B cell (primary cell): ENCODE measurements at regions not wholly inside any gene's neighbourhood (a gene's known extent, or its start where the extent isn't known, plus 50 kb on each side); places are given as distances from the start of the nearest gene placed in this dataset.

Source experiments
- ATAC-seq: fragments of 200-7000 bp; cut with Tn5 transposase; one replicate; pipeline ENCODE4 v1.10.0; 2021; ENCODE audit warnings: low read depth, mild to moderate bottlenecking, moderate number of reproducible peaks, moderate library complexity
- CTCF ChIA-PET: fragments of 350-600 bp; sonication (Branson Sonifier 250); formaldehyde crosslinking; loops from one replicate; lab custom pipeline; 2021; ENCODE audit warnings: antibody characterized with exemption, inconsistent platforms; lab: Charles Lee
- POLR2A ChIA-PET: fragments of 350-600 bp; sonication (Branson Sonifier 250); formaldehyde crosslinking; loops from one replicate; lab custom pipeline; 2021; ENCODE audit warnings: antibody characterized with exemption; lab: Charles Lee
- DNase-seq: peaks from one replicate; pipeline ENCODE4 v3.0.0; 2013
- H2AFZ ChIP-seq: 2 replicates; pipeline ENCODE4 v1.6.1; 2012; ENCODE audit warnings: mild to moderate bottlenecking, low read depth, low read length; ENCODE audit not compliant: insufficient read depth, poor library complexity, severe bottlenecking
- H3K27ac ChIP-seq, 2 donors: 1 replicate in 1 of 2; 2 replicates in 1 of 2; pipeline ENCODE4 v1.5.1; 2012 to 2013; ENCODE audit warnings: low read length in 2 of 2, mild to moderate bottlenecking in 2 of 2, moderate library complexity in 1 of 2
- H3K27me3 ChIP-seq, 4 experiments: fragments of 200-600 bp in 1 of 4; sonication (generic) in 1 of 4; replicated peaks in 1 of 4; 1 replicate in 2 of 4; 2 replicates in 2 of 4; pipeline versions ENCODE4 v1.6.1 to v1.7.0; 2013 to 2016; ENCODE audit warnings: low read length in 3 of 4, mild to moderate bottlenecking in 2 of 4, mixed read lengths in 1 of 4, moderate library complexity in 1 of 4; ENCODE audit not compliant: insufficient read depth in 4 of 4, control insufficient read depth in 3 of 4; ENCODE audit errors: control extremely low read depth in 1 of 4
- H3K36me3 ChIP-seq, 2 experiments: replicated peaks in 1 of 2; 1 replicate in 1 of 2; 2 replicates in 1 of 2; pipeline versions ENCODE4 v1.6.1 to v1.7.1; 2013; ENCODE audit warnings: low read length in 1 of 2; ENCODE audit not compliant: insufficient read depth in 2 of 2, control insufficient read depth in 1 of 2; ENCODE audit errors: control extremely low read depth in 1 of 2, extremely low read depth in 1 of 2
- H3K4me1 ChIP-seq, 2 donors: fragments of 200-600 bp in 1 of 2; sonication (generic) in 1 of 2; 1 replicate in 1 of 2; 2 replicates in 1 of 2; pipeline versions ENCODE4 v1.5.1 to v1.6.1; 2013 to 2017; ENCODE audit warnings: low read length in 2 of 2; ENCODE audit not compliant: control insufficient read depth in 2 of 2, insufficient read depth in 2 of 2
- H3K4me2 ChIP-seq: replicated peaks from 2 replicates; pipeline ENCODE3; 2012; ENCODE audit warnings: mild to moderate bottlenecking, low read depth, low read length; ENCODE audit not compliant: poor library complexity, severe bottlenecking
- H3K4me3 ChIP-seq, 5 experiments: fragments of 200-600 bp in 1 of 5; sonication (generic) in 1 of 5; 1 replicate in 3 of 5; 2 replicates in 2 of 5; pipeline versions ENCODE4 v1.5.1 to v1.7.0; 2011 to 2016; ENCODE audit warnings: low read length in 4 of 5, mild to moderate bottlenecking in 4 of 5, low read depth in 2 of 5, control low read depth in 1 of 5, moderate library complexity in 1 of 5; ENCODE audit not compliant: insufficient read depth in 1 of 5; ENCODE audit errors: control extremely low read depth in 1 of 5, extremely low read depth in 1 of 5
- H3K79me2 ChIP-seq: fragments of 200-600 bp; sonication (generic); one replicate; pipeline ENCODE4 v1.6.0; 2016; ENCODE audit warnings: low read length; ENCODE audit not compliant: control insufficient read depth, insufficient read depth
- H3K9ac ChIP-seq: fragments of 200-600 bp; sonication (generic); 2 replicates; pipeline ENCODE4 v1.6.1; 2017; ENCODE audit warnings: mild to moderate bottlenecking, low read length, moderate library complexity
- H3K9me3 ChIP-seq, 3 donors: one replicate each; pipeline versions ENCODE4 v1.6.1 to v1.7.1; 2013; ENCODE audit warnings: low read length in 2 of 3; ENCODE audit not compliant: control insufficient read depth in 2 of 3, insufficient read depth in 1 of 3; ENCODE audit errors: control extremely low read depth in 1 of 3
- H4K20me1 ChIP-seq: 2 replicates; pipeline ENCODE4 v1.6.0; 2012; ENCODE audit warnings: mild to moderate bottlenecking, low read length; ENCODE audit not compliant: insufficient read depth, control insufficient read depth, poor library complexity, severe bottlenecking
- H3K27ac Mint-ChIP-seq: one replicate; pipeline ENCODE4 v1.8.0; 2021; ENCODE audit warnings: mixed read lengths
- H3K27me3 Mint-ChIP-seq: one replicate; pipeline ENCODE4 v1.8.0; 2021; ENCODE audit warnings: mixed read lengths
- H3K4me1 Mint-ChIP-seq: one replicate; pipeline ENCODE4 v1.8.0; 2021; ENCODE audit warnings: mixed read lengths
- H3K4me3 Mint-ChIP-seq: one replicate; pipeline ENCODE4 v1.8.0; 2021; ENCODE audit warnings: mixed read lengths
- H3K9me3 Mint-ChIP-seq: one replicate; pipeline ENCODE4 v1.8.0; 2022; ENCODE audit warnings: mixed read lengths; ENCODE audit not compliant: insufficient read depth
- EZH2 ChIP-seq: IDR thresholded peaks from 2 replicates; pipeline ENCODE4 v1.6.1; 2012; ENCODE audit warnings: borderline replicate concordance, low read depth, mild to moderate bottlenecking, moderate library complexity, low read length; ENCODE audit not compliant: insufficient read depth, poor library complexity, severe bottlenecking
- WGBS: methylation state at CpG from one replicate; pipeline ENCODE4 v1.1.5; 2013; ENCODE audit warnings: missing lambda C conversion rate; ENCODE audit not compliant: insufficient coverage; 5-methylcytosine and 5-hydroxymethylcytosine counted together
- intact Hi-C: fragments of 100-400 bp; cut with micrococcal nuclease; formaldehyde crosslinking; loops from one replicate; pipeline ENCODE4 v1.10.0; 2022

GRCh38 chr20:9971746-9972145 is 63.0 kb upstream of the ANKEF1 start:
- DNase-seq (no peak), ATAC-seq (no peak)
- Mint-ChIP-seq H3K27me3 (peaks cover 25% of the 10 kb centered on the region), H3K4me1 (no peaks in the 10 kb centered on the region), H3K4me3 (no peak overlapping the region), H3K9me3 (no peaks in the 10 kb centered on the region), H3K27ac (no peak overlapping the region)
- Histone ChIP-seq H3K79me2 (no peaks in the 10 kb centered on the region), H3K4me1 (no peaks in the 10 kb centered on the region), H3K4me2 (no peak overlapping the region), H3K36me3 (no peaks in the 10 kb centered on the region), H4K20me1 (no peaks in the 10 kb centered on the region), H3K4me3 (no peak overlapping the region), H3K9me3 (no peaks in the 10 kb centered on the region), H2AFZ (no peak overlapping the region), H3K27me3 (peaks cover 0 to 3% (median 1%) of the 10 kb centered on the region in 4 experiments), H3K9ac (no peak overlapping the region), H3K27ac (no peak overlapping the region)
- ChIA-PET CTCF (interaction anchor here (0.9 to 1.9 kb wide), 2 partner anchors 120 to 454 kb away, joined by 3 to 5 read pairs; no protein-coding TSS in a partner anchor), POLR2A (no interaction called here)
- intact Hi-C loops = loop anchor here (10.0 kb wide), 1 partner anchor 1233 kb away; no protein-coding TSS in a partner anchor
- TF ChIP-seq EZH2 = no peak
- no CpG with 5 or more reads among the region's 1 CpG for WGBS

DNA sequence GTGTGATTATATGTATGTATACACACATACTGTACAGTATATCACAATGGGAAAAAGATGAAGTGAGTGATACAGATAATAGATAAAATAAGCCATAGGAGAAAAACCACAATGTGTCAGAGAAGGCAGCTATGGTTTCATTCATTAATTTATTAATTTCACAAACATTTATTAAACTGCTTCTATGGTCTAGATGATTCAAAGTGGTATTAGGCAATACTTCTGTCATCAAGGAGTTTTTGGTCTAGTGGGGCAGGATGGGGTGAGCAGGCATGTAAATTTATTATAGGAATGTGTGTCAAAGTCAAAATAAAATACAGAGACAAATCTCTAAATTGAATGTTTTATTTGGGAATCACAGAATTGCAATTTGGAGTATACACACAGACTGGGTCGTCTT is 65.2 kb upstream of the ANKEF1 start:
- peaks cover 27% of the 10 kb centered on the region for H3K27me3 Mint-ChIP-seq

More for the DNA sequence above, 65.2 kb upstream of the ANKEF1 start:
- TF ChIP-seq EZH2 = no peak
- Histone ChIP-seq H2AFZ (no peak overlapping the region), H3K4me3 (no peak overlapping the region), H3K27me3 (peaks cover 0 to 3% (median 1%) of the 10 kb centered on the region in 4 experiments), H3K27ac (no peak overlapping the region), H3K9ac (no peak overlapping the region), H3K79me2 (no peaks in the 10 kb centered on the region), H4K20me1 (no peaks in the 10 kb centered on the region), H3K36me3 (no peaks in the 10 kb centered on the region), H3K9me3 (no peaks in the 10 kb centered on the region), H3K4me2 (no peak overlapping the region), H3K4me1 (no peaks in the 10 kb centered on the region)
- 82% methylated on average over 1 of the region's 1 CpG for WGBS
- Mint-ChIP-seq H3K27ac (no peak overlapping the region), H3K4me1 (no peaks in the 10 kb centered on the region), H3K4me3 (no peak overlapping the region), H3K9me3 (no peaks in the 10 kb centered on the region)
- ATAC-seq (no peak), DNase-seq (no peak)
- POLR2A ChIA-PET = no interaction called here
- intact Hi-C loops = loop anchor here (10.0 kb wide), 1 partner anchor 1235 kb away; no protein-coding TSS in a partner anchor
- CTCF ChIA-PET = no interaction called here
